ENCODE measurements at regions not wholly inside any gene's neighbourhood (a gene's known extent, or its start where the extent isn't known, plus 50 kb on each side); places are given as distances from the start of the nearest gene placed in this dataset.

DNA sequence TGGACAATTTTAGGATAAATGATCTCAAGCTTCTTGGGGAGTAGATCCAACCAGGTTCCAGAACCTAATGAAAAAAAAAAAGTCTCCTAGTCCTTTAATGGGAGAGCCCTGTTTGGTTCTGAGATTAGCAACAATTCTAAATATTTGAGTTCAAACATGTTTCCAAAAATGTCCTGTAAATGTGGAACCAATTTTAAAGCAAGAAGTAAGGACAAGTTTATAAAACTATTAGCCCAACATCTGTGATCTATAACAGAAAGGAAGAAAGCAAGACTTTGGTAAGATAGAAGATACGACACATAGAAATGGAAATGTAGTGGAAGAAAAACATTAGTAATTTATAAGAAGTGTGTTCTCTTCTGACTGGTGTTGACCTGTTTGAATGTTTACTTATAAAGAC lies 79.7 kb upstream of the SLC5A12 start:
- Histone ChIP-seq H3K4me3 (ENCODE audit: low read depth in 1 of 2, low read length in 2 of 2) (no peak overlapping the region), H3K27ac (ENCODE audit: low read depth in 2 of 2, low read length in 1 of 2) (no peak overlapping the region), H3K4me1 (ENCODE audit: control insufficient read depth in 2 of 2, insufficient read depth in 2 of 2, low read length in 1 of 2) (no peaks in the 10 kb centered on the region), H3K9me3 (ENCODE audit: control insufficient read depth in 2 of 2, insufficient read depth in 1 of 2, low read depth in 1 of 2, low read length in 1 of 2) (no peaks in the 10 kb centered on the region), H3K36me3 (ENCODE audit: control insufficient read depth in 2 of 2, insufficient read depth in 2 of 2, low read length in 1 of 2) (no peaks in the 10 kb centered on the region), H3K27me3 (ENCODE audit: control insufficient read depth in 1 of 2, insufficient read depth in 2 of 2, low read length in 2 of 2) (no peaks in the 10 kb centered on the region)
- WGBS, 2 donors, result 87 to 88% methylated on average over 1 of the region's 1 CpG

DNA sequence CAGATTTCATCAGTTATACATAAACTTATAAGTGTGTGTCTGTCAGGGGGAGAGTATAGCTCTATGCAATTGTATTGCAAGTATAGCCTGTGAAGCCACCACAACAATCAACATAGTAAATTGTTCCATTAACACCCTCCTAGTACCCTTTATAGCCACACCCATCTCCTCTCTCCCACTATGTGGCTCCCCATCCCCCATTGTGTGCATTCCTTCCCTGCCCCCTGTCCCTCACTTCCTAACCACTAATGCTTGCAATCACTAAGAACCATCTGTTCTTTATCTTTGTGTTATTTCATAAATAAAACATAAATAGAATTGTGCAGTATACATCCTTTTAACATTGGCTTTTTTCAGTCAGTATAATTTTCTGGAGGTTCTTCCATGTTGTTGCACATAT lies 83.1 kb upstream of the SLC5A12 start:
- H3K4me1 ChIP-seq (ENCODE audit: control insufficient read depth in 2 of 2, insufficient read depth in 2 of 2, low read length in 1 of 2), result no peaks in the 10 kb centered on the region
- no peaks in the 10 kb centered on the region for H3K36me3 ChIP-seq (ENCODE audit: control insufficient read depth in 2 of 2, insufficient read depth in 2 of 2, low read length in 1 of 2)
- H3K27ac ChIP-seq (ENCODE audit: low read depth in 2 of 2, low read length in 1 of 2), result no peak overlapping the region
- no peaks in the 10 kb centered on the region for H3K27me3 ChIP-seq (ENCODE audit: control insufficient read depth in 1 of 2, insufficient read depth in 2 of 2, low read length in 2 of 2)
- no peaks in the 10 kb centered on the region for H3K9me3 ChIP-seq (ENCODE audit: control insufficient read depth in 2 of 2, insufficient read depth in 1 of 2, low read depth in 1 of 2, low read length in 1 of 2)
- no peak overlapping the region for H3K4me3 ChIP-seq (ENCODE audit: low read depth in 1 of 2, low read length in 2 of 2)

DNA sequence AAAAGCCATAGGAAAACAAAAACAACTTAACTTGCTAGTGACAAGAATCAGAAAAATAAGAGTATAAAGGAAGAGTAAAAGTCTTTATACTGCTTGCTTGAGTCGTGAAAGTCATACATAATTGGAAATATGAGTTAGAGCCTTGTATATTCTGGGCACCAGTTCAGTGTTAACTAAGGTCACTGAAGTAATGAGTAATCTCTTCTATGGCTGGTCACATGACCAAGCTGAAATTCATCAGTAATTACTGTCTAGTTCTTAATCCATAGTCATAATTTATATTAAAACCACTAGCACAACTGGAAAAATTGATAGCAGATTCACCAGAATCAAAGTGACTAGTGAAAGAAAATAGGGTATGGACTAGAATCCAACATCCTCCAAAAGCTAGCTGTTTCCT lies 84.4 kb upstream of the SLC5A12 start:
- Histone ChIP-seq H3K4me3 (ENCODE audit: low read depth in 1 of 2, low read length in 2 of 2) (no peak overlapping the region), H3K4me1 (ENCODE audit: control insufficient read depth in 2 of 2, insufficient read depth in 2 of 2, low read length in 1 of 2) (no peaks in the 10 kb centered on the region), H3K9me3 (ENCODE audit: control insufficient read depth in 2 of 2, insufficient read depth in 1 of 2, low read depth in 1 of 2, low read length in 1 of 2) (no peaks in the 10 kb centered on the region), H3K36me3 (ENCODE audit: control insufficient read depth in 2 of 2, insufficient read depth in 2 of 2, low read length in 1 of 2) (no peaks in the 10 kb centered on the region), H3K27ac (ENCODE audit: low read depth in 2 of 2, low read length in 1 of 2) (no peak overlapping the region), H3K27me3 (ENCODE audit: control insufficient read depth in 1 of 2, insufficient read depth in 2 of 2, low read length in 2 of 2) (no peaks in the 10 kb centered on the region)
- WGBS, 2 donors, result 26 to 28% methylated on average over 1 of the region's 1 CpG

DNA sequence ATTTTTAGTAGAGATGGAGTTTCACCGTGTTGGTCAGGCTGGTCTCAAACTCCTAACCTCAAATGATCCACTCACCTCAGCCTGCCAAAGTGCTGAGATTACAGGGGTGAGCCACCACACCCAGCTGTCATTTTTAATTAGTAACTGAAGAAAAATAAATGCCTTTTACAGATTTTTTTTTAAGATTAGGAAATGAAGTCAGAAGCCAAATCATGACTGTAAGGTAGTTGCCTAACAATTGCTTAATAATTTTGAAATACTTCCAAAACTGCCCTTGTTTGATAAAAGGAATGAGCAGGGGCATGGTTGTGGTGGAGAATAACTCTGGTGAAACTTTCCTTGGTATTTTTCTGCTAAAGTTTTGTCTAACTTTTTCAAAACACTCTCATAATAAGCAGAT lies 98.9 kb upstream of the SLC5A12 start:
- no peak overlapping the region for H3K27ac ChIP-seq (ENCODE audit: low read depth in 2 of 2, low read length in 1 of 2)
- 46 to 68% methylated on average over 1 of the region's 1 CpG for WGBS, 2 donors
- no peaks in the 10 kb centered on the region for H3K36me3 ChIP-seq (ENCODE audit: control insufficient read depth in 2 of 2, insufficient read depth in 2 of 2, low read length in 1 of 2)
- H3K4me3 ChIP-seq (ENCODE audit: low read depth in 1 of 2, low read length in 2 of 2), result no peak overlapping the region
- H3K9me3 ChIP-seq (ENCODE audit: control insufficient read depth in 2 of 2, insufficient read depth in 1 of 2, low read depth in 1 of 2, low read length in 1 of 2), result peaks cover 6 to 7% of the 10 kb centered on the region in 2 donors
- H3K27me3 ChIP-seq (ENCODE audit: control insufficient read depth in 1 of 2, insufficient read depth in 2 of 2, low read length in 2 of 2), result no peaks in the 10 kb centered on the region
- no peaks in the 10 kb centered on the region for H3K4me1 ChIP-seq (ENCODE audit: control insufficient read depth in 2 of 2, insufficient read depth in 2 of 2, low read length in 1 of 2)

DNA sequence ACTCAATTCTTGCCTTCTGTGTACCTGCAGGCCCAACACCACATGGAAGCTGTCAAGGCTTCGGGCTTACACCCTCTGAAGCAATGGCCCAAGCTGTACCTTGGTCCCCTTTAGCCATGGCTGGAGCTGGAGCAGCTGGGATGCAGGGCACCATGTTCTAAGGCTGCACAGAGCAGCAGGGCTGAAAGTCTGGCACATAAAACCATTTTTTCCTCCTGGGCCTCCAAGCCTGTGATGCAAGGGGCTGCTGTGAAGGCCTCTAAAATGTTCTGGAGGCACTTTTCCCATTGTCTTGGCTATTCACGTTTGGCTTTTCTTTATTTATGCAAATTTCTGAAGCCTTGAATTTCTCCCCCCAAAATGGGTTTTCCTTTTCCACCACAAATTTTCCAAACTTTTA lies 102.1 kb upstream of the SLC5A12 start:
- Histone ChIP-seq H3K27me3 (ENCODE audit: control insufficient read depth in 1 of 2, insufficient read depth in 2 of 2, low read length in 2 of 2) (no peaks in the 10 kb centered on the region), H3K9me3 (ENCODE audit: control insufficient read depth in 2 of 2, insufficient read depth in 1 of 2, low read depth in 1 of 2, low read length in 1 of 2) (peaks cover 6 to 7% of the 10 kb centered on the region in 2 donors), H3K36me3 (ENCODE audit: control insufficient read depth in 2 of 2, insufficient read depth in 2 of 2, low read length in 1 of 2) (no peaks in the 10 kb centered on the region), H3K27ac (ENCODE audit: low read depth in 2 of 2, low read length in 1 of 2) (no peak overlapping the region), H3K4me3 (ENCODE audit: low read depth in 1 of 2, low read length in 2 of 2) (no peak overlapping the region), H3K4me1 (ENCODE audit: control insufficient read depth in 2 of 2, insufficient read depth in 2 of 2, low read length in 1 of 2) (no peaks in the 10 kb centered on the region)
- 70 to 80% methylated on average over 2 of the region's 2 CpGs for WGBS, 2 donors

DNA sequence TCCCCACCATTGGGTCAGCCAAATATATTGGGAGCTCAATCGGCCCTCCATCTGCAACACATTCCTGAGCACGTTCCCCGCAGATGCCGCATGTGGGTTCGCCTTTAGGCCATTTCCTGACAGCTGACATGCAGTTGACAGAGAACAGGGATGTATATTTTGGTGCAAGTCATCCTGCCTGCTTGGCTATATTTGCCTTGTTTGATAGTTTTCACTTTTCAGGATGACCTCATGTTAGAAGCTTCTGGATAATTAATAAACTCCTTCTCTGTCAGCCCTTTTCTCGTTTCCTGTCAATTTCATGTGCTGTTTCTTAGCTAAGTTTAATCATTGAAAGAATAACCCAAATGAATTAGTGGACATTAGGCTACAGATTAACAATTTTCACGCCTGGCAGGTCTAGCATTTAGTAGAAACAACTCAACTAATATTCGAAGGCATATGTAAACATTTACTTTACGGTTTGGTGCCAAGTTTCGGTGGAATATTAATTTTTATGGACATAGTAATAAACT lies 105.8 kb upstream of the SLC5A12 start:
- Histone ChIP-seq H3K9me3 (ENCODE audit: control insufficient read depth in 2 of 2, insufficient read depth in 1 of 2, low read depth in 1 of 2, low read length in 1 of 2) (peaks cover 6 to 7% of the 10 kb centered on the region in 2 donors), H3K4me3 (ENCODE audit: low read depth in 1 of 2, low read length in 2 of 2) (no peak overlapping the region), H3K36me3 (ENCODE audit: control insufficient read depth in 2 of 2, insufficient read depth in 2 of 2, low read length in 1 of 2) (no peaks in the 10 kb centered on the region), H3K27me3 (ENCODE audit: control insufficient read depth in 1 of 2, insufficient read depth in 2 of 2, low read length in 2 of 2) (no peaks in the 10 kb centered on the region), H3K27ac (ENCODE audit: low read depth in 2 of 2, low read length in 1 of 2) (no peak overlapping the region), H3K4me1 (ENCODE audit: control insufficient read depth in 2 of 2, insufficient read depth in 2 of 2, low read length in 1 of 2) (no peaks in the 10 kb centered on the region)
- WGBS, 2 donors, result 40 to 46% methylated on average over 10 of the region's 10 CpGs

DNA sequence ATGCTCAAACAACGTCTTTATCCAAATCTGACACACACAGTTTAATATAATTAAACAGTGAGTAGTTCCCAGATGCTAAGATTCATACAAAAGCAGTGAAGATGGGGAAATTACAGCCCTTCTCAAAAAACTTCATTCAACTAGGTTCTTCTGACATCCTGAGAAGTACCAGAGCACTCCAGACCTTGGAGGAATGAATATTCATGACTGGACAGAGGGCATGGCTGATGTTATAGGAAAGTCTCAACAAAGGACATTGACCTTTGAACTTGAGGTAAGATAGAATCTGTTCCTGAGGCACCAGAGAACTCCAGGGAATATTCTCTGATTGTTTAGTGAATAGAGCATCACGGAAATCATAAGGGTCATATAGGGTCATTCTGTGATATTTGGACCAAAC lies 106.4 kb upstream of the SLC5A12 start:
- Histone ChIP-seq H3K27ac (ENCODE audit: low read depth in 2 of 2, low read length in 1 of 2) (no peak overlapping the region), H3K27me3 (ENCODE audit: control insufficient read depth in 1 of 2, insufficient read depth in 2 of 2, low read length in 2 of 2) (no peaks in the 10 kb centered on the region), H3K9me3 (ENCODE audit: control insufficient read depth in 2 of 2, insufficient read depth in 1 of 2, low read depth in 1 of 2, low read length in 1 of 2) (peaks cover 6 to 7% of the 10 kb centered on the region in 2 donors), H3K4me1 (ENCODE audit: control insufficient read depth in 2 of 2, insufficient read depth in 2 of 2, low read length in 1 of 2) (no peaks in the 10 kb centered on the region), H3K36me3 (ENCODE audit: control insufficient read depth in 2 of 2, insufficient read depth in 2 of 2, low read length in 1 of 2) (no peaks in the 10 kb centered on the region), H3K4me3 (ENCODE audit: low read depth in 1 of 2, low read length in 2 of 2) (no peak overlapping the region)
- 38 to 46% methylated on average over 2 of the region's 2 CpGs for WGBS, 2 donors

DNA sequence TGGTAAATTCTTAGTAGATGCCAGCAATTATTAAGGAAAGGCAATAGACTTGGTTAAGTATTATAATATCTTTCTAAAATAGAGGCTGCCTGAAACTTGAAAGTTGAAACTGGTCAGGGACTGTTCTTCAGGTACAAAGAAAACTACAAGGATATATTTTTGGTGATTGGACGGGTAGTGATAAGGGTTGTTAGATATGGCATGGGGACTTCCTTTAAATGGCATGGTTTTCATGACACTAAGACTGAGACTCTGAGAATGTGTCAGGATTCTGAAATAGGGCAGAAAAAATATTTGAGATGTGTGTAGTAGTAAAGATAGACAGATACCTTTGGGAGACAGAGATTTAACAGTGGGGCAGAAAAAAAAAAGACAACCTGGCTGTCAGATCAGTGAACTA lies 108.4 kb upstream of the SLC5A12 start:
- Histone ChIP-seq H3K4me3 (ENCODE audit: low read depth in 1 of 2, low read length in 2 of 2) (no peak overlapping the region), H3K4me1 (ENCODE audit: control insufficient read depth in 2 of 2, insufficient read depth in 2 of 2, low read length in 1 of 2) (no peaks in the 10 kb centered on the region), H3K27ac (ENCODE audit: low read depth in 2 of 2, low read length in 1 of 2) (no peak overlapping the region), H3K27me3 (ENCODE audit: control insufficient read depth in 1 of 2, insufficient read depth in 2 of 2, low read length in 2 of 2) (no peaks in the 10 kb centered on the region), H3K36me3 (ENCODE audit: control insufficient read depth in 2 of 2, insufficient read depth in 2 of 2, low read length in 1 of 2) (no peaks in the 10 kb centered on the region), H3K9me3 (ENCODE audit: control insufficient read depth in 2 of 2, insufficient read depth in 1 of 2, low read depth in 1 of 2, low read length in 1 of 2) (no peaks in the 10 kb centered on the region)
- 80 to 88% methylated on average over 1 of the region's 1 CpG for WGBS, 2 donors

DNA sequence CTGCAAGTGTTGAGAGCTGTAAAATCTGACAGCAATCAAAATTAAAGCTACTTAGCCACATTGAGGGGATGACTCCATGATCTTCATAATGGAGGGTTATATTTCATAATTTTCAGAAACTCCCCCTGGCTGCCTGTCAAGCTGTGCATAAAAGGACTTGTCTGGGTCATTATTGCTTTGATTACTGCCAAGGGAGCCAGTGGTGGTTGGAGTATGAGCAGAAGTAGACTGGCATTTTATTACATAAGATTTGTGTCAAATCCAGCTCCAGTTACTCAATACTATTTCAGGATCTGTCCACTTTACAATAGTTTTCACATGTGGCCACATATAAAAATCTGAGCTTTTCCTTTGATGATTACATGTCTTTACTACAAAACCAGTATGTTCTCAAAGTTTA lies 108.9 kb upstream of the SLC5A12 start:
- no peak overlapping the region for H3K4me3 ChIP-seq (ENCODE audit: low read depth in 1 of 2, low read length in 2 of 2)
- H3K9me3 ChIP-seq (ENCODE audit: control insufficient read depth in 2 of 2, insufficient read depth in 1 of 2, low read depth in 1 of 2, low read length in 1 of 2), result no peaks in the 10 kb centered on the region
- H3K27me3 ChIP-seq (ENCODE audit: control insufficient read depth in 1 of 2, insufficient read depth in 2 of 2, low read length in 2 of 2), result no peaks in the 10 kb centered on the region
- no peaks in the 10 kb centered on the region for H3K4me1 ChIP-seq (ENCODE audit: control insufficient read depth in 2 of 2, insufficient read depth in 2 of 2, low read length in 1 of 2)
- no peak overlapping the region for H3K27ac ChIP-seq (ENCODE audit: low read depth in 2 of 2, low read length in 1 of 2)
- H3K36me3 ChIP-seq (ENCODE audit: control insufficient read depth in 2 of 2, insufficient read depth in 2 of 2, low read length in 1 of 2), result no peaks in the 10 kb centered on the region

DNA sequence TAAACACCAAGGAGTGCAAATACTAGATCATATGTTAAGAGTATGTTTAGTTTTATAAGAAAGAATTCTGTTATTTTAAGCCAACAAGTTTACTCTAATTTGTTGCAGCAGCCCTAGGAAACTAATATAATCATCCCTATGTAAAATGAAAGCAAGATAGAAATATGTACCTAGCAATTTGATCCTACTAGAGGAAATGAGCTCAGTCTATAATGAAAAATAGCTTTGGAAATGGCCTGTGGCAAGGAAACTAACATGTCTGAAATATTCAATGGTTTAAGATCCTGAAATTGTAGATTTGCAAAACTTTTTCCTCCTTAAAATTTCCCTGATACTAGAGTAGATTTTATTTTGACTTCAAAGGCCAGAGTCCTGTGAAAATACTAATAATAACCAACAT lies 112.7 kb upstream of the SLC5A12 start:
- Histone ChIP-seq H3K27ac (ENCODE audit: low read depth in 2 of 2, low read length in 1 of 2) (no peak overlapping the region), H3K36me3 (ENCODE audit: control insufficient read depth in 2 of 2, insufficient read depth in 2 of 2, low read length in 1 of 2) (no peaks in the 10 kb centered on the region), H3K9me3 (ENCODE audit: control insufficient read depth in 2 of 2, insufficient read depth in 1 of 2, low read depth in 1 of 2, low read length in 1 of 2) (no peaks in the 10 kb centered on the region), H3K4me1 (ENCODE audit: control insufficient read depth in 2 of 2, insufficient read depth in 2 of 2, low read length in 1 of 2) (no peaks in the 10 kb centered on the region), H3K4me3 (ENCODE audit: low read depth in 1 of 2, low read length in 2 of 2) (no peak overlapping the region), H3K27me3 (ENCODE audit: control insufficient read depth in 1 of 2, insufficient read depth in 2 of 2, low read length in 2 of 2) (no peaks in the 10 kb centered on the region)
